HepG2 (cell line): ENCODE measurements at regions not wholly inside any gene's neighbourhood (a gene's known extent, or its start where the extent isn't known, plus 50 kb on each side); places are given as distances from the start of the nearest gene placed in this dataset.

Experiments
- ATAC-seq: fragments of 200-7000 bp; cut with Tn5 transposase; 3 replicates; pipeline ENCODE4 v1.9.1; 2020; ENCODE audit warnings: mild to moderate bottlenecking, moderate library complexity
- BruUV-seq: library from RNA; stranded (reverse); fragments of 400-500 nt; replicated peaks from 2 replicates; lab custom pipeline; 2021; lab: Mats Ljungman, UMichigan
- CTCF ChIA-PET: fragments of 300-600 bp; formaldehyde crosslinking; extraction: SDS; loops from one replicate; lab custom pipeline; 2021; ENCODE audit warnings: low total read pairs, inconsistent platforms, low intra/inter-chr PET ratio; lab: Yijun Ruan, JAX
- POLR2A ChIA-PET: fragments of 350-600 bp; sonication (Branson Sonifier 250); formaldehyde crosslinking; loops from one replicate; lab custom pipeline; 2020; ENCODE audit warnings: antibody characterized with exemption, inconsistent platforms; lab: Yijun Ruan, JAX
- DNase-seq: peaks from one replicate; pipeline ENCODE4 v3.0.0-alpha.2; 2015; ENCODE audit warnings: low spot score
- FAIRE-seq: peaks from 3 replicates; lab custom pipeline; 2011; peaks lifted over from hg19 to GRCh38; lab: Jason Lieb, UNC
- H2AFZ ChIP-seq: one replicate; pipeline ENCODE4 v1.6.1; 2011; ENCODE audit warnings: low read length, inconsistent platforms
- H3K27ac ChIP-seq: fragments of 300-600 bp; 3 replicates; pipeline ENCODE4 v1.8.0; 2011; ENCODE audit warnings: mixed run types, mild to moderate bottlenecking, mixed read lengths, low read length, inconsistent platforms; ENCODE audit not compliant: insufficient read depth; ENCODE audit errors: extremely low read length
- H3K27me3 ChIP-seq, 2 experiments: fragments of 200-600 bp in 1 of 2; 2 replicates in 1 of 2; 3 replicates in 1 of 2; pipeline versions ENCODE4 v1.6.0 to v1.8.0; 2011; ENCODE audit warnings: low read length in 2 of 2, mild to moderate bottlenecking in 2 of 2, moderate library complexity in 2 of 2, inconsistent platforms in 1 of 2; ENCODE audit not compliant: insufficient read depth in 2 of 2, control insufficient read depth in 1 of 2
- H3K36me3 ChIP-seq, 2 experiments: fragments of 200-600 bp in 1 of 2; replicated peaks in 1 of 2; 2 replicates in 1 of 2; 3 replicates in 1 of 2; pipeline versions ENCODE4 v1.5.1 to v1.8.0; 2011; ENCODE audit warnings: low read length in 2 of 2, inconsistent platforms in 1 of 2; ENCODE audit not compliant: insufficient read depth in 2 of 2, control insufficient read depth in 1 of 2
- H3K4me1 ChIP-seq: 2 replicates; pipeline ENCODE4 v1.5.1; 2012; ENCODE audit warnings: low read length, inconsistent platforms; ENCODE audit not compliant: insufficient read depth
- H3K4me2 ChIP-seq: 2 replicates; pipeline ENCODE4 v1.6.0; 2011; ENCODE audit warnings: low read depth, low read length, inconsistent platforms
- H3K4me3 ChIP-seq, 3 experiments: fragments of 200-600 bp in 1 of 3; sonication (generic), shearing (Covaris generic) in 1 of 3; replicated peaks in 1 of 3; 2 replicates each; pipeline ENCODE4 v1.5.1; 2011 to 2016; ENCODE audit warnings: low read length in 3 of 3, inconsistent platforms in 2 of 3, low read depth in 2 of 3, mild to moderate bottlenecking in 2 of 3, control low read depth in 1 of 3, mixed read lengths in 1 of 3; ENCODE audit not compliant: insufficient read depth in 1 of 3
- H3K79me2 ChIP-seq: one replicate; pipeline ENCODE4 v1.6.1; 2011; ENCODE audit warnings: low read length, inconsistent platforms; ENCODE audit not compliant: insufficient read depth
- H3K9ac ChIP-seq: 2 replicates; pipeline ENCODE4 v1.6.0; 2011; ENCODE audit warnings: mild to moderate bottlenecking, low read depth, low read length, inconsistent platforms; ENCODE audit not compliant: insufficient read depth
- H3K9me3 ChIP-seq: 2 replicates; pipeline ENCODE4 v1.5.1; 2012; ENCODE audit warnings: mild to moderate bottlenecking, low read length
- H4K20me1 ChIP-seq: 2 replicates; pipeline ENCODE4 v1.6.0; 2011; ENCODE audit warnings: inconsistent platforms, mild to moderate bottlenecking, low read length, moderate library complexity; ENCODE audit not compliant: insufficient read depth
- BRD4 ChIP-seq: sonication (generic); formaldehyde crosslinking; IDR thresholded peaks from 2 replicates; pipeline ENCODE4 v1.4.0; 2020; ENCODE audit warnings: missing genetic modification reagents
- CBFB ChIP-seq: sonication (generic); formaldehyde crosslinking; IDR thresholded peaks from 2 replicates; pipeline ENCODE4 v1.4.0; 2020; ENCODE audit warnings: missing genetic modification reagents
- CEBPG ChIP-seq: IDR thresholded peaks from 2 replicates; pipeline ENCODE4 v1.6.1; 2016
- DBP ChIP-seq: sonication (generic); formaldehyde crosslinking; IDR thresholded peaks from 2 replicates; pipeline ENCODE4 v1.4.0; 2020; ENCODE audit warnings: missing genetic modification reagents; ENCODE audit errors: not compliant biosample characterization
- FOSL1 ChIP-seq: sonication (generic); formaldehyde crosslinking; IDR thresholded peaks from 2 replicates; pipeline ENCODE4 v1.9.0; 2021; ENCODE audit warnings: missing genetic modification reagents, borderline replicate concordance
- SAP130 ChIP-seq: IDR thresholded peaks from 2 replicates; pipeline ENCODE4 v1.6.1; 2016; ENCODE audit warnings: low read depth
- TFDP2 ChIP-seq: sonication (generic); formaldehyde crosslinking; IDR thresholded peaks from 2 replicates; pipeline ENCODE4 v1.4.0; 2020; ENCODE audit warnings: missing genetic modification reagents
- ZNF280D ChIP-seq: sonication (generic); formaldehyde crosslinking; IDR thresholded peaks from 2 replicates; pipeline ENCODE4 v1.5.1; 2020; ENCODE audit warnings: mild to moderate bottlenecking, missing genetic modification reagents
- ZNF281 ChIP-seq: sonication (generic); formaldehyde crosslinking; IDR thresholded peaks from 2 replicates; pipeline ENCODE4 v1.4.0; 2020; ENCODE audit warnings: missing genetic modification reagents, borderline replicate concordance
- ZNF512B ChIP-seq: sonication (generic); formaldehyde crosslinking; IDR thresholded peaks from 2 replicates; pipeline ENCODE4 v1.5.1; 2020; ENCODE audit warnings: missing genetic modification reagents, mild to moderate bottlenecking, borderline replicate concordance
- ZNF710 ChIP-seq: sonication (generic); formaldehyde crosslinking; IDR thresholded peaks from 2 replicates; pipeline ENCODE4 v1.5.0; 2020; ENCODE audit warnings: mild to moderate bottlenecking, missing genetic modification reagents, borderline replicate concordance
- WGBS: methylation state at CpG from one replicate; pipeline ENCODE4 v1.1.6; 2017; ENCODE audit warnings: low lambda C conversion rate; 5-methylcytosine and 5-hydroxymethylcytosine counted together
- in situ Hi-C: cut with HindIII; loops from 2 replicates; pipeline ENCODE4 v1.10.0; 2017; ENCODE audit warnings: low pct_unique_long_range_greater_than_20kb; ENCODE audit not compliant: extremely low pct_ligation_motif_present
- intact Hi-C: fragments of 100-400 bp; cut with micrococcal nuclease; formaldehyde crosslinking; loops from one replicate; pipeline ENCODE4 v1.10.0; 2022; ENCODE audit not compliant: unreplicated experiment

GRCh38 chr6:66949191-66949661, 1242.2 kb upstream of the EYS start:
- Histone ChIP-seq H3K27me3 (no peaks in the 10 kb centered on the region), H3K79me2 (no peaks in the 10 kb centered on the region), H3K4me3 (no peak overlapping the region), H3K4me2 (no peak overlapping the region), H3K36me3 (no peaks in the 10 kb centered on the region), H3K4me1 (no peaks in the 10 kb centered on the region), H3K9me3 (no peaks in the 10 kb centered on the region), H4K20me1 (no peaks in the 10 kb centered on the region), H3K27ac (no peak overlapping the region), H2AFZ (no peak overlapping the region), H3K9ac (no peak overlapping the region)
- ChIA-PET POLR2A (no interaction called here), CTCF (no interaction called here)
- intact Hi-C loops: no loop called here
- ATAC-seq (no peak), FAIRE-seq (no peak), DNase-seq (no peak)
- no TSS peak for BruUV-seq
- TF ChIP-seq CEBPG (CRISPR knock-in tag): no peak
- TF ChIP-seq DBP (CRISPR knock-in tag): no peak
- no peak for TF ChIP-seq ZNF280D (CRISPR knock-in tag)
- TF ChIP-seq ZNF281 (CRISPR knock-in tag): no peak
- no peak for TF ChIP-seq ZNF710 (CRISPR knock-in tag)
- no peak for TF ChIP-seq FOSL1 (CRISPR knock-in tag)
- TF ChIP-seq BRD4 (CRISPR knock-in tag): no peak
- no peak for TF ChIP-seq TFDP2
- no peak for TF ChIP-seq ZNF512B (CRISPR knock-in tag)
- TF ChIP-seq CBFB (CRISPR knock-in tag): no peak
- no peak for TF ChIP-seq SAP130 (CRISPR knock-in tag)
- 58% methylated on average over 16 of the region's 32 CpGs for WGBS
- in situ Hi-C loops: no loop called here
